H1 (cell line): ENCODE measurements at regions not wholly inside any gene's neighbourhood (a gene's known extent, or its start where the extent isn't known, plus 50 kb on each side); places are given as distances from the start of the nearest gene placed in this dataset.

Experiments
- CTCF ChIA-PET: fragments of 300-600 bp; sonication (Branson Sonifier 250); formaldehyde crosslinking; loops from one replicate; lab custom pipeline; 2021; ENCODE audit not compliant: partially characterized antibody; lab: Charles Lee
- POLR2A ChIA-PET: fragments of 300-600 bp; sonication (Branson Sonifier 250); formaldehyde crosslinking; loops from one replicate; lab custom pipeline; 2021; ENCODE audit warnings: inconsistent platforms; ENCODE audit not compliant: partially characterized antibody; lab: Charles Lee
- DNase-seq, 2 experiments: peaks; one replicate each; pipeline versions ENCODE4 v3.0.0 to v3.0.0-alpha.2; 2010 to 2022; ENCODE audit warnings: low spot score in 2 of 2, low read depth in 1 of 2, mixed read lengths in 1 of 2
- FAIRE-seq: peaks from 2 replicates; lab custom pipeline; 2011; peaks lifted over from hg19 to GRCh38; lab: Jason Lieb, UNC
- H2AFZ ChIP-seq: 2 replicates; pipeline ENCODE4 v1.8.1; 2012; ENCODE audit warnings: low read length, inconsistent platforms
- H2AK5ac ChIP-seq: 2 replicates; pipeline ENCODE4 v1.6.1; 2013; ENCODE audit warnings: low read depth, low read length
- H2BK120ac ChIP-seq: replicated peaks from 2 replicates; pipeline ENCODE3; 2013; ENCODE audit warnings: low read depth, low read length, inconsistent platforms
- H2BK12ac ChIP-seq: 2 replicates; pipeline ENCODE4 v1.6.1; 2013; ENCODE audit warnings: low read depth, low read length
- H2BK15ac ChIP-seq: 2 replicates; pipeline ENCODE4 v1.6.1; 2013; ENCODE audit warnings: low read length
- H2BK20ac ChIP-seq: 2 replicates; pipeline ENCODE4 v1.6.1; 2013; ENCODE audit warnings: low read length
- H2BK5ac ChIP-seq: 2 replicates; pipeline ENCODE4 v1.6.1; 2013; ENCODE audit warnings: low read depth, low read length
- H3K14ac ChIP-seq: 2 replicates; pipeline ENCODE4 v1.6.1; 2013; ENCODE audit warnings: inconsistent platforms; ENCODE audit not compliant: insufficient read length
- H3K18ac ChIP-seq: 2 replicates; pipeline ENCODE4 v1.6.1; 2013; ENCODE audit warnings: low read length; ENCODE audit errors: extremely low read depth
- H3K23ac ChIP-seq: 2 replicates; pipeline ENCODE4 v1.6.1; 2013; ENCODE audit warnings: inconsistent platforms; ENCODE audit not compliant: insufficient read length
- H3K23me2 ChIP-seq: 2 replicates; pipeline ENCODE4 v1.6.1; 2013; ENCODE audit warnings: low read depth, low read length
- H3K27ac ChIP-seq: 2 replicates; pipeline ENCODE4 v1.6.1; 2011; ENCODE audit warnings: low read depth, low read length, inconsistent platforms
- H3K27me3 ChIP-seq, 4 experiments: replicated peaks in 1 of 4; 1 replicate in 1 of 4; 2 replicates in 3 of 4; pipeline versions ENCODE4 v1.6.1 to v1.8.1; 2011 to 2013; ENCODE audit warnings: low read length in 3 of 4, mild to moderate bottlenecking in 3 of 4, inconsistent platforms in 2 of 4, mixed read lengths in 2 of 4, moderate library complexity in 1 of 4; ENCODE audit not compliant: control insufficient read depth in 3 of 4, insufficient read depth in 3 of 4; ENCODE audit errors: extremely low read depth in 1 of 4
- H3K36me3 ChIP-seq, 4 experiments: 2 replicates each; pipeline versions ENCODE4 v1.6.1 to v1.8.1; 2011 to 2013; ENCODE audit warnings: mild to moderate bottlenecking in 4 of 4, low read length in 3 of 4, moderate library complexity in 2 of 4, control low read depth in 1 of 4, inconsistent platforms in 1 of 4; ENCODE audit not compliant: insufficient read depth in 4 of 4, control insufficient read depth in 2 of 4
- H3K4ac ChIP-seq: replicated peaks from 2 replicates; pipeline ENCODE3; 2013; ENCODE audit warnings: low read length, low read depth, mixed read lengths, inconsistent platforms; ENCODE audit not compliant: insufficient read length
- H3K4me1 ChIP-seq, 4 experiments: replicated peaks in 1 of 4; 1 replicate in 1 of 4; 2 replicates in 3 of 4; pipeline versions ENCODE4 v1.6.1 to v1.8.1; 2011 to 2013; ENCODE audit warnings: low read length in 3 of 4, inconsistent platforms in 2 of 4, mixed read lengths in 1 of 4; ENCODE audit not compliant: insufficient read depth in 4 of 4, control insufficient read depth in 3 of 4
- H3K4me2 ChIP-seq, 2 experiments: 2 replicates each; pipeline versions ENCODE4 v1.6.1 to v1.8.1; 2011 to 2013; ENCODE audit warnings: low read depth in 2 of 2, low read length in 2 of 2, control low read depth in 1 of 2, inconsistent platforms in 1 of 2, mild to moderate bottlenecking in 1 of 2; ENCODE audit not compliant: insufficient read depth in 1 of 2
- H3K4me3 ChIP-seq, 4 experiments: fragments of 200-600, 300-600 bp in 1 of 4; sonication (generic), shearing (Covaris generic), sonication (Bioruptor Twin) in 1 of 4; 2 replicates each; pipeline versions ENCODE4 v1.5.1 to v1.8.1; 2011 to 2016; ENCODE audit warnings: low read length in 4 of 4, low read depth in 3 of 4, control low read depth in 2 of 4, inconsistent platforms in 2 of 4, mild to moderate bottlenecking in 2 of 4, mixed read lengths in 1 of 4, moderate library complexity in 1 of 4; ENCODE audit not compliant: insufficient read depth in 2 of 4; ENCODE audit errors: extremely low read depth in 1 of 4
- H3K56ac ChIP-seq: replicated peaks from 2 replicates; pipeline ENCODE3; 2013; ENCODE audit warnings: low read depth, mild to moderate bottlenecking, mixed read lengths, low read length, inconsistent platforms; ENCODE audit not compliant: insufficient read length
- H3K79me1 ChIP-seq: 2 replicates; pipeline ENCODE4 v1.6.1; 2013; ENCODE audit warnings: low read depth, low read length, control low read depth
- H3K79me2 ChIP-seq, 2 experiments: 2 replicates each; pipeline versions ENCODE4 v1.6.1 to v1.8.1; 2012 to 2013; ENCODE audit warnings: low read length in 2 of 2, mild to moderate bottlenecking in 2 of 2, inconsistent platforms in 1 of 2; ENCODE audit not compliant: insufficient read depth in 2 of 2, control insufficient read depth in 1 of 2
- H3K9ac ChIP-seq, 4 experiments: replicated peaks in 1 of 4; 1 replicate in 1 of 4; 2 replicates in 3 of 4; pipeline versions ENCODE4 v1.6.1 to v1.8.1; 2011 to 2013; ENCODE audit warnings: low read depth in 3 of 4, low read length in 3 of 4, control low read depth in 2 of 4, mild to moderate bottlenecking in 2 of 4, moderate library complexity in 2 of 4, inconsistent platforms in 1 of 4; ENCODE audit errors: extremely low read depth in 1 of 4
- H3K9me3 ChIP-seq, 2 experiments: 2 replicates each; pipeline versions ENCODE4 v1.6.1 to v1.8.1; 2012 to 2013; ENCODE audit warnings: mild to moderate bottlenecking in 2 of 2, moderate library complexity in 2 of 2, control low read depth in 1 of 2, inconsistent platforms in 1 of 2, low read depth in 1 of 2, low read length in 1 of 2, mixed read lengths in 1 of 2; ENCODE audit not compliant: insufficient read depth in 2 of 2
- H4K20me1 ChIP-seq, 2 experiments: replicated peaks in 1 of 2; 2 replicates each; pipeline versions ENCODE3 to v1.8.1; 2011 to 2013; ENCODE audit warnings: inconsistent platforms in 2 of 2, low read length in 2 of 2, mild to moderate bottlenecking in 1 of 2; ENCODE audit not compliant: insufficient read depth in 2 of 2, control insufficient read depth in 1 of 2
- H4K5ac ChIP-seq: 2 replicates; pipeline ENCODE4 v1.6.1; 2013; ENCODE audit warnings: low read length, low read depth, mixed read lengths, inconsistent platforms; ENCODE audit not compliant: insufficient read length
- H4K8ac ChIP-seq: 2 replicates; pipeline ENCODE4 v1.8.0; 2013; ENCODE audit warnings: mild to moderate bottlenecking, moderate library complexity, low read length, inconsistent platforms; ENCODE audit not compliant: insufficient read depth; ENCODE audit errors: extremely low read depth
- H4K91ac ChIP-seq: replicated peaks from 2 replicates; pipeline ENCODE3; 2013; ENCODE audit warnings: low read length, mixed read lengths, inconsistent platforms; ENCODE audit not compliant: insufficient read length
- ASH2L ChIP-seq: fragments of 200-600, 300-600 bp; sonication (generic); IDR thresholded peaks from one replicate; pipeline ENCODE4 v1.7.1; 2017; ENCODE audit warnings: low read length
- EZH2 ChIP-seq: fragments of 200-600 bp; sonication (generic); IDR thresholded peaks from 2 replicates; pipeline ENCODE4 v1.7.1; 2012; ENCODE audit warnings: low read depth, mild to moderate bottlenecking, moderate library complexity, low read length, inconsistent platforms; ENCODE audit not compliant: severe bottlenecking
- KDM5A ChIP-seq: fragments of 200-600 bp; IDR thresholded peaks from 2 replicates; pipeline ENCODE4 v1.7.1; 2012; ENCODE audit warnings: mild to moderate bottlenecking, low read length, inconsistent platforms, mixed read lengths
- POU5F1 ChIP-seq: IDR thresholded peaks from 2 replicates; pipeline ENCODE4 v1.6.1; 2011; ENCODE audit warnings: low read depth, mild to moderate bottlenecking, low read length, moderate library complexity
- WGBS, 2 experiments: shearing (Covaris generic) in 1 of 2; methylation state at CpG; one replicate each; pipeline versions ENCODE4 v1.1.6 to v1.1.7; 2013 to 2015; ENCODE audit warnings: low lambda C conversion rate in 2 of 2, mixed read lengths in 2 of 2, inconsistent platforms in 1 of 2, low coverage in 1 of 2, missing lambda C conversion rate in 1 of 2; ENCODE audit not compliant: insufficient replicate concordance in 2 of 2, insufficient coverage in 1 of 2, insufficient read length in 1 of 2; ENCODE audit errors: extremely low coverage in 1 of 2, missing lambda C conversion rate in 1 of 2; 5-methylcytosine and 5-hydroxymethylcytosine counted together

DNA sequence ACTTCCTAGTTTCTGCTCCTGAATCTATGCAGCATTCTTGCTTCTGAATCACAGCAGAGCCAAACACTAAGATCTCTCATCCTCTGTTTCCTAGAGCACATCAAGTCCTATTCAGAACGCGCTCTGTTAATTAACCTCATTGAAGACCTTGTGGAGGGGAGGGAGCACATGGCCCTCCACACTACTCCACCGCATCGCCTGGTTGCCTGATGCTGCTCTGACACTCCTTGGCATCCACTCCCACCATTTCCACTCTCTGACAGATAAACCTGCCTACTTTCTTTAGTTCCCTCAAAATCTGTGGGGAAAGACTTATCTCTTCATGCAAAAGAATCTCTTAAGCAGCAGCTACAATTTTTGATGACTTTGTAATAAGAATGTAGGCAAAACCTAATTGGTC lies 802.3 kb upstream of the GYPC start:
- Histone ChIP-seq H3K9me3 (no peaks in the 10 kb centered on the region; a peak in 1 of 4 replicates), H3K27me3 (no peaks in the 10 kb centered on the region), H2AFZ (no peak overlapping the region), H3K23me2 (no peaks in the 10 kb centered on the region), H3K27ac (no peak overlapping the region), H3K36me3 (no peaks in the 10 kb centered on the region), H3K18ac (no peak overlapping the region), H2AK5ac (no peak overlapping the region), H3K23ac (no peak overlapping the region), H2BK15ac (no peak overlapping the region), H2BK5ac (no peak overlapping the region), H4K5ac (no peak overlapping the region), H2BK12ac (no peak overlapping the region), H2BK20ac (no peak overlapping the region), H3K4me1 (peaks cover 0 to 4% (median under 1%) of the 10 kb centered on the region in 4 experiments; a peak in 1 of 7 replicates), H3K4ac (no peak overlapping the region), H4K91ac (no peak overlapping the region), H2BK120ac (no peak overlapping the region), H3K4me3 (no peak overlapping the region), H3K9ac (no peak overlapping the region), H3K79me1 (no peaks in the 10 kb centered on the region), H3K14ac (no peak overlapping the region), H3K79me2 (no peaks in the 10 kb centered on the region), H4K20me1 (no peaks in the 10 kb centered on the region), H3K56ac (no peak overlapping the region), H3K4me2 (no peak overlapping the region), H4K8ac (no peak overlapping the region)
- TF ChIP-seq KDM5A (no peak), ASH2L (no peak), POU5F1 (no peak), EZH2 (no peak)
- POLR2A ChIA-PET = no interaction called here
- DNase-seq (no peak), FAIRE-seq (no peak)
- CTCF ChIA-PET = interaction anchor here (0.6 kb wide), 1 partner anchor 35 kb away, joined by 4 read pairs; no protein-coding TSS in a partner anchor
- WGBS, 2 experiments = 92% methylated on average over 4 of the region's 4 CpGs; no CpG with 5 or more reads in 1 of the 2 experiments
